CD4-positive, alpha-beta T cell treated with Interleukin-6 at 100 ng/mL for 8 hours (primary cell): ENCODE measurements at regions not wholly inside any gene's neighbourhood (a gene's known extent, or its start where the extent isn't known, plus 50 kb on each side); places are given as distances from the start of the nearest gene placed in this dataset.

Experiments
- DNase-seq: peaks from one replicate; pipeline ENCODE4 v3.0.0-alpha.2; 2020; ENCODE audit warnings: mixed read lengths, low spot score

- DNase-seq: no peak
These were observed 361.0 kb upstream of the ANO3 start for GRCh38 chr11:25970726-25971508.

DNA sequence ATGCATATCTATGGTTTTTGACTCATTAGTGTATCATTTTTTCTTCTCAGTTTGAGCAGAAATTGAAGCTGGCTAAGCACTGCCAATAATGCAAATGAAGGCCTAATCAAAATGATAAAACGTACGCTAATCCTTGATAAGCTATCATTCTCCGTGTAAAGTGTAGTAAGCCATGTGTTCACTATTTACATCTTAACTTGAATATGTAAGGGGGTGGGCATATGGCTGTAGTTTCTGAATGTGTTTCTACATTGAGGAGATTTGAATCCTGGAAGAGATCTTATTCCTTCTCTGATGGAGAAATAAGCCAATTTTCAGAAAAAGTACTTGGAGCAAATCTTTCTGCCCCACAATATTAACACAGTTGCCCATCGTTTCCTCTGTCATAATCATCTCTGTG lies 351.8 kb upstream of the ANO3 start:
- DNase-seq: no peak

DNA sequence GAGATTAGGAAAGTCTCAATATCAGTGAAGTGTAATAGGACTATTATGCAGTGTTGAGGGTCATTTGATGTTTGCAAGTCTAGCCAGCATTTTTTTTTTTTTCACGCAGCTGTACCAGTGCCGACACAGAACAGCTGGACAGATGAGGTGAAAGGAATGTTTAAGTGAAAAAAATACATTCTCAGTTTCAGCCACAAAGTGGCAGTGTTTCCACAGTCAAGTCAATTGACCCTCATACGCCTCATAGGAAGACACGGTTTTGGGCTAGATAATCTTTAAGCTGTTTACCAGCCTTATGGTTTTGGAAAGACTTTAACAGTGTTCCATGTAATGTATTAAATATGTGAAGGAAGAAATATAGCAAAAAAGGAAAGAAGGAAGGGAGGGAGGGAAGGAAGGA lies 349.9 kb upstream of the ANO3 start:
- no peak for DNase-seq

DNA sequence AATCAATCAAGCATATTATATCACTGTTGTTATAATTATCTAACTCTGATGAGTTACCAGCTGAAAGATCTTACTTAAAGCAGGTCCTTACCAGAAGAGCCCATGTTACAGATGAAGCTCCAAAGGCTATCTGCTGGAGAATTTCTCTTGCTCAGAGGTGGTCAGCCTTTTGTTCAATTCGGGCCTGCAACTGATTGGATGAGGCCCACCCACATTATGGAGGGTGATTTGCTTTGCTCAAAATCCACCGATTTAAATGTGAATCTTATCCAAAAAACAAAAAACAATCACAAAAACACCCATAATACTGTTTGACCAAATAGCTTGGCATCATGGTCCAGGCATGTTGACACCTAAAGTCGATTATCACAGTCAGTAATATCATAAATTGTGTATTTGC lies 348.6 kb upstream of the ANO3 start:
- no peak for DNase-seq

DNA sequence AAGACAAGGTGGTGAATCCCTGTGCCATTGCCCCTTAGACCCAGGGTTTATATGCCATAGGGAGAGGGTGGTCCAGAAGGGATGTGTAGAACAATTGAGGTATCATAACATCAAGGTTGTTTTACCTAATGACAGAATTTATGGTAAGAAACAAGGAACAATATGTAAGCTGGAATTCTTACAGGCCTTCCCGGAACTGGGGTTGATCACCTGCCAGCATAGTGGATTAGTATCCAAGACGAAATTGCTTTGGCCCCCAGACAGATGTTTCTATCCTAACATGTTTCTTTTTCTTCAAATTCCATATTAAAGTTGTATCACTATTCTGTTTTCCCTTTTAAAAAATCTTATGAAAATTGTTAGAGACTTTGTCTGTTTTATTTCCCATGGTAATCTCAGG lies 343.8 kb upstream of the ANO3 start:
- DNase-seq: no peak

GRCh38 chr11:25990406-25990805 lies 341.5 kb upstream of the ANO3 start:
- no peak for DNase-seq

DNA sequence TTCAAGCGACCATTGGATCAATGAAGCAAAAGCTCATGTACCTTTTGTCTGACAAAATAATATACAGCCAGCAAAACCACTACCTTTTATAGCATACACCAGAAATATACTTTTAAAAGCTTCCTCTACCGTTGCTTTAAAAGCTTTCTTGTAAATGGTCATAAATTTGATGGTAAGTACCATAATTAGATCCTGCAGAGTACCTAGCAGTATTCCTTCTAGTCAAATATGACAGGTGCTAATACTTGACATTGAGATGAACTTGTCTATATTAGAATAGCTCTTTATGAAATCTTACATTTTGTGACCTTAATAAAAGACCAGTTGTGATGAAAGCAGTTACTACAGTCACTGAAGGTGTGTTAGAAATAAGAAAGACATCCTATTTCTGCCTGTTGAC lies 340.5 kb upstream of the ANO3 start:
- no peak for DNase-seq

- no peak for DNase-seq
These were observed 339.6 kb upstream of the ANO3 start for GRCh38 chr11:25992294-25992693.

DNA sequence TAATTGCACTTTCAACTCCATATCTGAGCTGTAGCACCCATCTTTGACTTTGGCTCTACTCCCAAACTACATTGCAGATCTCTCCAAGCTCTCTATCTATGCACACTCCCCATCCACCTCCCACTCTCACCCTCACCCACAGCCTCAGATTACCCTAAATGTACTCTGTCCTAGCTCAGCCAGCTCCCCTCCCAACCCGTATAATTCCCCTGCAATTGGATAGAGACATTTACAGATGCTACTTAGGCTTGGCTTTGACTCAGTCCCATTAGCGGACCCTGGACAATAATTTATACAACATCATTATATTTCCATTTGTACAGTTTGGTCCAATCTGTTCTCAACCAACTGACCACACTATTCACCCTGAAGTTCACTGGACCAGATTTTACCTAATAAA lies 338.9 kb upstream of the ANO3 start:
- DNase-seq: no peak

- no peak for DNase-seq
These were observed 320.5 kb upstream of the ANO3 start for GRCh38 chr11:26011474-26011873.

GRCh38 chr11:26014456-26015115 lies 317.3 kb upstream of the ANO3 start:
- DNase-seq: no peak

GRCh38 chr11:26017322-26017860 lies 314.5 kb upstream of the ANO3 start:
- DNase-seq: no peak

GRCh38 chr11:26017903-26018302 lies 314.0 kb upstream of the ANO3 start:
- no peak for DNase-seq

GRCh38 chr11:26018336-26018735 lies 313.6 kb upstream of the ANO3 start:
- no peak for DNase-seq

- DNase-seq: no peak
These were observed 312.5 kb upstream of the ANO3 start for GRCh38 chr11:26019386-26019785.

DNA sequence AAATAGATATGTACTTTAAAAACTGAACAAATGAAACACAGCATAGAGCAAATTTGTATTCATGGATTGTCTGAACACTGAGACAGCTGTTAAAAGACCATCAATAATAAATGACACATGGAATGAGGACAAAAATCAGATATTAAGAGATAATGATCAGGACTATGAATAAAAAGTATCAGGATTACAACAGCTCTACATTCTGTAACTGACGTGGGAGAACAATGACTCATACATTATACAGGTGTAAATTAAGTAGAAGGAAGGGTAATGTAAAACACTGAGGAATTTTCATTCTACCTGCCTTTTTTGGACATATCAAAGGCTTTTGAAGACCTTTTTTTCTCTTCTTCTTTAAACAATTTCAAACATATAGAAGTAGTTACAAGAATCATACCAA lies 310.9 kb upstream of the ANO3 start:
- DNase-seq: no peak

- DNase-seq: no peak
These were observed 308.9 kb upstream of the ANO3 start for GRCh38 chr11:26023057-26023456.

- DNase-seq: no peak
These were observed 306.3 kb upstream of the ANO3 start for GRCh38 chr11:26025676-26026075.

GRCh38 chr11:26026078-26026477 lies 305.9 kb upstream of the ANO3 start:
- DNase-seq: no peak

GRCh38 chr11:26027887-26028286 lies 304.0 kb upstream of the ANO3 start:
- no peak for DNase-seq

- no peak for DNase-seq
These were observed 303.5 kb upstream of the ANO3 start for GRCh38 chr11:26028393-26028911.

DNA sequence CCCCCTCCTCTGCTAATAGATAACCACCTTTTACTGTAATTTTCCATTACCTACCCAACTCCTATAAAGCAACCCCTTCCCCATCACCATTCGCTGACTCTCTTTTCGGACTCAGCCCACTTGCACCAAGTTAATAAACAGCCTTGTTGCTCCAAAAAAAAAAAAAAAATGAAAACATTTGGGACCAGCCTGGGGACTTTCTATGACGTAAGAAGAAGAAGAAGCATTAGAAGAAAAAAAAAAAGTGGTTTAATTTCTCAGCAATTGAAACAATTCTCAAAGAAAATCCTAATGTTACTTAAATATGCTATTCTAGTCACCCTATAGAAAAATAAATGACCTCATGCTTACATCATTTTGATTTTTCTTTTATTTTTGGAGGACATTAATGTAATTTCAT lies 301.5 kb upstream of the ANO3 start:
- no peak for DNase-seq

DNA sequence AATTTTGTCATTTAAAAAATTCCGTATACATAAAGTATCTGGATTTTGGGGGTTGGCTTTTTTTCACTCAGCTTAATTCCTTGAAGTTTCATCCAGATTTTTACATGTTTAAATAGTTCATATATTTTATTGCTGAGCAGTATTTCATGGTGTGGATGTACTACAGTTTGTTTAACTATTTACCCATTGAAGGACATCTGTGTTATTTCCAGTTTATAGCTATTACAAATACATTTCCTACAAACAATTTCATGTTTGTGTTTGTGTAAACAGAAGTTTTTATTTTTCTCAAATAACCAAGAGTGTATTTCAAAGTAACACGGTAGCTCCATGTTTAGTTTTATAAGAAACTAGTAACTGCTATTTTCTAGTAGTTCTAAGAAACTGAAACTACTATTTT lies 299.7 kb upstream of the ANO3 start:
- no peak for DNase-seq
